Kidney (tissue), 13 donors: ENCODE measurements at regions not wholly inside any gene's neighbourhood (a gene's known extent, or its start where the extent isn't known, plus 50 kb on each side); places are given as distances from the start of the nearest gene placed in this dataset.
"Not testable (repeated sequence)": the region's sequence is repeated elsewhere in the genome, so short reads cannot be mapped to it uniquely, and the experiment has no call there.

ENCODE experiments used
- DNase-seq, 5 donors: peaks; one replicate each; pipeline ENCODE4 v3.0.0-alpha.2; 2013 to 2020
- FAIRE-seq: peaks from 2 replicates; lab custom pipeline; 2012; peaks lifted over from hg19 to GRCh38; lab: Jason Lieb, UNC
- H3K27ac ChIP-seq, 2 donors: one replicate each; pipeline ENCODE4 v1.7.0; 2013; ENCODE audit warnings: low read depth in 2 of 2, low read length in 2 of 2, inconsistent platforms in 1 of 2
- H3K27me3 ChIP-seq: one replicate; pipeline ENCODE4 v1.7.1; 2013; ENCODE audit warnings: low read length, inconsistent platforms; ENCODE audit not compliant: control insufficient read depth, insufficient read depth
- H3K36me3 ChIP-seq, 3 donors: one replicate each; pipeline versions ENCODE4 v1.7.0 to v1.7.1; 2013; ENCODE audit warnings: low read length in 3 of 3, control low read depth in 1 of 3, inconsistent platforms in 1 of 3; ENCODE audit not compliant: insufficient read depth in 3 of 3, control insufficient read depth in 2 of 3
- H3K4me1 ChIP-seq, 3 donors: one replicate each; pipeline versions ENCODE4 v1.7.0 to v1.7.1; 2013; ENCODE audit warnings: low read length in 3 of 3, inconsistent platforms in 1 of 3, low read depth in 1 of 3; ENCODE audit not compliant: control insufficient read depth in 2 of 3, insufficient read depth in 2 of 3
- H3K4me3 ChIP-seq, 3 donors: one replicate each; pipeline versions ENCODE4 v1.7.0 to v1.8.1; 2013; ENCODE audit warnings: low read length in 3 of 3, control low read depth in 1 of 3, inconsistent platforms in 1 of 3
- H3K9ac ChIP-seq, 3 donors: one replicate each; pipeline versions ENCODE4 v1.7.0 to v1.7.1; 2013; ENCODE audit warnings: low read length in 3 of 3, control low read depth in 1 of 3, inconsistent platforms in 1 of 3
- H3K9me3 ChIP-seq, 3 donors: one replicate each; pipeline versions ENCODE4 v1.7.0 to v1.7.1; 2013; ENCODE audit warnings: low read length in 3 of 3, control low read depth in 1 of 3, inconsistent platforms in 1 of 3; ENCODE audit not compliant: control insufficient read depth in 2 of 3, insufficient read depth in 1 of 3
- CTCF ChIP-seq: IDR thresholded peaks from 3 replicates; pipeline ENCODE4 v1.5.1; 2012; ENCODE audit warnings: mild to moderate bottlenecking, moderate library complexity, borderline replicate concordance; ENCODE audit not compliant: insufficient read depth; ENCODE audit errors: extremely low read depth
- intact Hi-C: fragments of 100-400 bp; cut with DNase I; formaldehyde crosslinking; loops from one replicate; pipeline ENCODE4 v1.11.1; 2022
- donor health status: control.
- donor health status: control.
- donor health status: control.
- donor health status: control.
- donor health status: control.
- donor health status: DM: yes; HTN: yes; CAD: no.
- donor health status: Normal renal cell carcinoma (clear cell type).

- Histone ChIP-seq H3K4me1 (no peaks in the 10 kb centered on the region), H3K9ac (no peak overlapping the region), H3K4me3 (no peak overlapping the region), H3K27me3 (no peaks in the 10 kb centered on the region), H3K36me3 (no peaks in the 10 kb centered on the region), H3K27ac (no peak overlapping the region), H3K9me3 (peaks cover 0 to 6% (median 5%) of the 10 kb centered on the region in 3 donors)
- TF ChIP-seq CTCF: no peak
- intact Hi-C loops: no loop called here
- FAIRE-seq (no peak), DNase-seq (no peak)
Measured at GRCh38 chr1:157209514-157209913, 71.3 kb upstream of the ETV3 start.

- H3K4me1 ChIP-seq, H3K4me3 ChIP-seq, H3K36me3 ChIP-seq, H3K27me3 ChIP-seq, FAIRE-seq, H3K9me3 ChIP-seq, H3K9ac ChIP-seq, H3K27ac ChIP-seq, DNase-seq, intact Hi-C loops: not testable (repeated sequence)
Measured at GRCh38 chr1:157205982-157206381, 67.8 kb upstream of the ETV3 start.

- H3K9ac ChIP-seq: no peak overlapping the region
- H3K4me1 ChIP-seq: no peaks in the 10 kb centered on the region
- no peak overlapping the region for H3K4me3 ChIP-seq
- no peaks in the 10 kb centered on the region for H3K9me3 ChIP-seq
- intact Hi-C loops: no loop called here
- TF ChIP-seq CTCF: no peak
- FAIRE-seq: no peak
- no peak for DNase-seq
- H3K27ac ChIP-seq: no peak overlapping the region
- H3K36me3 ChIP-seq: no peaks in the 10 kb centered on the region
- no peaks in the 10 kb centered on the region for H3K27me3 ChIP-seq
Measured at GRCh38 chr1:157203166-157203565, 65.0 kb upstream of the ETV3 start.

- TF ChIP-seq CTCF: no peak
- H3K4me3 ChIP-seq: no peak overlapping the region
- no peak overlapping the region for H3K9ac ChIP-seq
- no peak overlapping the region for H3K27ac ChIP-seq
- H3K9me3 ChIP-seq: no peaks in the 10 kb centered on the region
- DNase-seq (no peak), FAIRE-seq (no peak)
- H3K4me1 ChIP-seq: no peaks in the 10 kb centered on the region
- H3K27me3 ChIP-seq: no peaks in the 10 kb centered on the region
- H3K36me3 ChIP-seq: no peaks in the 10 kb centered on the region
- intact Hi-C loops: no loop called here
Measured at GRCh38 chr1:157202331-157202730, 64.1 kb upstream of the ETV3 start.
